A673 (cell line): ENCODE measurements at regions not wholly inside any gene's neighbourhood (a gene's known extent, or its start where the extent isn't known, plus 50 kb on each side); places are given as distances from the start of the nearest gene placed in this dataset.

Experiments used
- CTCF ChIP-seq: fragments of 300-800, 200-600 bp; sonication (generic); conservative IDR thresholded peaks from 2 replicates; pipeline ENCODE4 v1.5.1; 2017; ENCODE audit warnings: low read depth, mild to moderate bottlenecking, antibody characterized with exemption, low read length, moderate library complexity, mixed read lengths
- EZH2 ChIP-seq: fragments of 200-600 bp; sonication (generic); IDR thresholded peaks from 2 replicates; pipeline ENCODE4 v1.6.1; 2017; ENCODE audit warnings: borderline replicate concordance, low read depth, mild to moderate bottlenecking, mixed read lengths, antibody characterized with exemption, low read length; ENCODE audit not compliant: poor library complexity, severe bottlenecking

- TF ChIP-seq CTCF = no peak
- no peak for TF ChIP-seq EZH2
These were observed 151.6 kb downstream of the ABCC12 start for GRCh38 chr16:48004141-48004695.
